Prostate gland (tissue), 2 donors: ENCODE measurements at regions not wholly inside any gene's neighbourhood (a gene's known extent, or its start where the extent isn't known, plus 50 kb on each side); places are given as distances from the start of the nearest gene placed in this dataset.

ENCODE experiments used
- POLR2A ChIP-seq: fragments of 450-650 bp; IDR thresholded peaks from one replicate; pipeline ENCODE4 v1.6.1; 2016; ENCODE audit warnings: antibody characterized with exemption, mild to moderate bottlenecking
- POLR2AphosphoS5 ChIP-seq: sonication (generic); formaldehyde crosslinking; IDR thresholded peaks from one replicate; pipeline ENCODE4 v1.6.1; 2017; ENCODE audit warnings: antibody characterized with exemption
- TF ChIP-seq, protein P1 (sequence below), 4 experiments: fragments of 200-600 bp in 2 of 4; fragments of 450-650 bp in 2 of 4; sonication (generic) in 2 of 4; IDR thresholded peaks; 1 replicate in 3 of 4; 2 replicates in 1 of 4; pipeline ENCODE4 v1.5.1; 2016 to 2019; ENCODE audit warnings: antibody characterized with exemption in 4 of 4, mild to moderate bottlenecking in 2 of 4, moderate library complexity in 2 of 4

DNA sequence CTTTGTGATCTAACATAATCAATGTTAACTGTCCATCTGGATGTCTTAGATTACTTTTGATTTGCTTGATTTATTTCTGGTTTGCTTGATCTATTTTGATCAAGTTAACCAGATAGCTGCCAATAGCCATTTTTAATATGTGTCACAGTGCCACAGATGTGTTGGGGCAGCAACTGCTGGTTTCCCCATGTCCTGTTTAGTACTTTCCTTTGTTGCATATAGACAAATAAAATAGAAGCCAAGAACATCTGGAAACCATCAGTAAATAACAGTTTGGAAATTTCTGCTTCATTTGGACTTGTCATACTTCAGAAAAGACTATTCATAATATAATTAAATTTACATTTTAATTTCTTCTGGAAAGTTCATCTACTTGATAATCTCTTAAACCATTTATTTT is 145.6 kb upstream of the C21orf91 start:
- TF ChIP-seq, protein P1, sequence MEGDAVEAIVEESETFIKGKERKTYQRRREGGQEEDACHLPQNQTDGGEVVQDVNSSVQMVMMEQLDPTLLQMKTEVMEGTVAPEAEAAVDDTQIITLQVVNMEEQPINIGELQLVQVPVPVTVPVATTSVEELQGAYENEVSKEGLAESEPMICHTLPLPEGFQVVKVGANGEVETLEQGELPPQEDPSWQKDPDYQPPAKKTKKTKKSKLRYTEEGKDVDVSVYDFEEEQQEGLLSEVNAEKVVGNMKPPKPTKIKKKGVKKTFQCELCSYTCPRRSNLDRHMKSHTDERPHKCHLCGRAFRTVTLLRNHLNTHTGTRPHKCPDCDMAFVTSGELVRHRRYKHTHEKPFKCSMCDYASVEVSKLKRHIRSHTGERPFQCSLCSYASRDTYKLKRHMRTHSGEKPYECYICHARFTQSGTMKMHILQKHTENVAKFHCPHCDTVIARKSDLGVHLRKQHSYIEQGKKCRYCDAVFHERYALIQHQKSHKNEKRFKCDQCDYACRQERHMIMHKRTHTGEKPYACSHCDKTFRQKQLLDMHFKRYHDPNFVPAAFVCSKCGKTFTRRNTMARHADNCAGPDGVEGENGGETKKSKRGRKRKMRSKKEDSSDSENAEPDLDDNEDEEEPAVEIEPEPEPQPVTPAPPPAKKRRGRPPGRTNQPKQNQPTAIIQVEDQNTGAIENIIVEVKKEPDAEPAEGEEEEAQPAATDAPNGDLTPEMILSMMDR (IDR thresholded peaks at IDR 0.05): no peak
- TF ChIP-seq POLR2A (no peak), POLR2AphosphoS5 (no peak)
